Small intestine (tissue), 7 donors: ENCODE measurements at regions not wholly inside any gene's neighbourhood (a gene's known extent, or its start where the extent isn't known, plus 50 kb on each side); places are given as distances from the start of the nearest gene placed in this dataset.

Experiments
- DNase-seq, 2 donors: peaks; one replicate each; pipeline versions ENCODE4 v3.0.0 to v3.0.0-alpha.2; 2013
- FAIRE-seq: peaks from 2 replicates; lab custom pipeline; 2012; peaks lifted over from hg19 to GRCh38; lab: Jason Lieb, UNC
- H3K27ac ChIP-seq, 3 donors: one replicate each; pipeline ENCODE4 v1.5.1; 2013; ENCODE audit warnings: low read length in 2 of 3, mild to moderate bottlenecking in 2 of 3, control low read depth in 1 of 3, inconsistent platforms in 1 of 3, low read depth in 1 of 3, moderate library complexity in 1 of 3
- H3K27me3 ChIP-seq, 3 donors: one replicate each; pipeline ENCODE4 v1.6.1; 2013; ENCODE audit warnings: low read length in 3 of 3, inconsistent platforms in 1 of 3; ENCODE audit not compliant: control insufficient read depth in 3 of 3, insufficient read depth in 3 of 3
- H3K36me3 ChIP-seq, 3 donors: one replicate each; pipeline ENCODE4 v1.6.1; 2013; ENCODE audit warnings: low read length in 3 of 3, inconsistent platforms in 1 of 3, low read depth in 1 of 3, mild to moderate bottlenecking in 1 of 3, moderate library complexity in 1 of 3; ENCODE audit not compliant: control insufficient read depth in 3 of 3, insufficient read depth in 2 of 3
- H3K4me1 ChIP-seq, 3 donors: one replicate each; pipeline ENCODE4 v1.6.1; 2013; ENCODE audit warnings: low read length in 2 of 3, inconsistent platforms in 1 of 3, low read depth in 1 of 3, mild to moderate bottlenecking in 1 of 3, moderate library complexity in 1 of 3; ENCODE audit not compliant: control insufficient read depth in 3 of 3, insufficient read depth in 2 of 3
- H3K4me3 ChIP-seq, 3 donors: one replicate each; pipeline ENCODE4 v1.5.1; 2013; ENCODE audit warnings: low read length in 3 of 3, control low read depth in 1 of 3, inconsistent platforms in 1 of 3, low read depth in 1 of 3, mild to moderate bottlenecking in 1 of 3, moderate library complexity in 1 of 3
- H3K9me3 ChIP-seq, 2 donors: one replicate each; pipeline ENCODE4 v1.6.1; 2013; ENCODE audit warnings: low read depth in 1 of 2, low read length in 1 of 2; ENCODE audit not compliant: control insufficient read depth in 2 of 2, insufficient read depth in 1 of 2
- WGBS, 3 donors: extraction: QIAGEN DNeasy Blood & Tissue Kit; methylation state at CpG; one replicate each; pipeline ENCODE4 v1.1.7; 2013; 5-methylcytosine and 5-hydroxymethylcytosine counted together
- donor health status: healthy with polysubstance abuse.
- donor health status: control.
- donor health status: control.
- donor health status: Bipolar disorder and iron deficiency.
- donor health status: healthy.

GRCh38 chr2:121130301-121130850 is 154.6 kb downstream of the TFCP2L1 start:
- Histone ChIP-seq H3K27ac (no peak overlapping the region), H3K4me3 (no peak overlapping the region), H3K27me3 (no peaks in the 10 kb centered on the region), H3K9me3 (no peaks in the 10 kb centered on the region), H3K36me3 (no peaks in the 10 kb centered on the region), H3K4me1 (no peaks in the 10 kb centered on the region)
- DNase-seq (no peak), FAIRE-seq (no peak)
- 86 to 95% (median 91%) methylated on average over 4 of the region's 4 CpGs for WGBS, 3 donors

GRCh38 chr2:121131375-121131774 is 153.6 kb downstream of the TFCP2L1 start:
- H3K27me3 ChIP-seq = no peaks in the 10 kb centered on the region
- DNase-seq (no peak), FAIRE-seq (no peak)
- H3K36me3 ChIP-seq = no peaks in the 10 kb centered on the region
- WGBS, 3 donors = 82 to 87% (median 86%) methylated on average over 9 of the region's 9 CpGs
- no peaks in the 10 kb centered on the region for H3K4me1 ChIP-seq
- no peak overlapping the region for H3K4me3 ChIP-seq
- H3K9me3 ChIP-seq = peaks cover 0 to 1% of the 10 kb centered on the region in 2 donors
- H3K27ac ChIP-seq = no peak overlapping the region

GRCh38 chr2:121132054-121132761 is 152.8 kb downstream of the TFCP2L1 start:
- H3K36me3 ChIP-seq = no peaks in the 10 kb centered on the region
- H3K4me1 ChIP-seq = no peaks in the 10 kb centered on the region
- no peak for DNase-seq
- no peaks in the 10 kb centered on the region for H3K27me3 ChIP-seq
- H3K4me3 ChIP-seq = no peak overlapping the region
- H3K27ac ChIP-seq = no peak overlapping the region
- WGBS, 3 donors = 74 to 78% (median 76%) methylated on average over 15 of the region's 15 CpGs
- no peak for FAIRE-seq
- H3K9me3 ChIP-seq = peaks cover 0 to 6% of the 10 kb centered on the region in 2 donors

- no peaks in the 10 kb centered on the region for H3K36me3 ChIP-seq
- no peaks in the 10 kb centered on the region for H3K27me3 ChIP-seq
- WGBS, 3 donors = 57 to 61% (median 58%) methylated on average over 6 of the region's 6 CpGs
- no peak for FAIRE-seq
- no peaks in the 10 kb centered on the region for H3K4me1 ChIP-seq
- H3K4me3 ChIP-seq = no peak overlapping the region
- no peak for DNase-seq
- peaks cover 0 to 6% of the 10 kb centered on the region in 2 donors for H3K9me3 ChIP-seq
- H3K27ac ChIP-seq = no peak overlapping the region
Observed at GRCh38 chr2:121132762-121133107, 152.3 kb downstream of the TFCP2L1 start.

- Histone ChIP-seq H3K9me3 (peaks cover 0 to 6% of the 10 kb centered on the region in 2 donors), H3K27ac (no peak overlapping the region), H3K4me1 (no peaks in the 10 kb centered on the region), H3K27me3 (no peaks in the 10 kb centered on the region), H3K36me3 (no peaks in the 10 kb centered on the region), H3K4me3 (no peak overlapping the region)
- FAIRE-seq (no peak), DNase-seq (no peak)
- 87 to 91% (median 90%) methylated on average over 13 of the region's 13 CpGs for WGBS, 3 donors
Observed at GRCh38 chr2:121133551-121134319, 151.3 kb downstream of the TFCP2L1 start.

GRCh38 chr2:121134728-121135127 is 150.3 kb downstream of the TFCP2L1 start:
- no peak overlapping the region for H3K4me3 ChIP-seq
- no peaks in the 10 kb centered on the region for H3K27me3 ChIP-seq
- 83 to 86% (median 85%) methylated on average over 8 of the region's 8 CpGs for WGBS, 3 donors
- no peak overlapping the region for H3K27ac ChIP-seq
- H3K4me1 ChIP-seq = no peaks in the 10 kb centered on the region
- no peak for DNase-seq
- peaks cover 0 to 6% of the 10 kb centered on the region in 2 donors for H3K9me3 ChIP-seq
- no peak for FAIRE-seq
- no peaks in the 10 kb centered on the region for H3K36me3 ChIP-seq

- no peak for FAIRE-seq
- H3K36me3 ChIP-seq = no peaks in the 10 kb centered on the region
- H3K4me3 ChIP-seq = no peak overlapping the region
- H3K27ac ChIP-seq = no peak overlapping the region
- WGBS, 3 donors = 44 to 50% (median 50%) methylated on average over 2 of the region's 2 CpGs
- H3K27me3 ChIP-seq = no peaks in the 10 kb centered on the region
- H3K9me3 ChIP-seq = peaks cover 0 to 6% of the 10 kb centered on the region in 2 donors
- H3K4me1 ChIP-seq = no peaks in the 10 kb centered on the region
- DNase-seq = no peak
Observed at GRCh38 chr2:121135168-121135853, 149.7 kb downstream of the TFCP2L1 start.

- Histone ChIP-seq H3K27me3 (no peaks in the 10 kb centered on the region), H3K4me1 (no peaks in the 10 kb centered on the region), H3K36me3 (no peaks in the 10 kb centered on the region), H3K27ac (no peak overlapping the region), H3K4me3 (no peak overlapping the region), H3K9me3 (peaks cover 0 to 9% of the 10 kb centered on the region in 2 donors)
- no peak for FAIRE-seq
- no peak for DNase-seq
- 61 to 72% (median 64%) methylated on average over 3 of the region's 3 CpGs for WGBS, 3 donors
Observed at GRCh38 chr2:121136323-121136722, 148.7 kb downstream of the TFCP2L1 start.
